ENCODE measurements at regions not wholly inside any gene's neighbourhood (a gene's known extent, or its start where the extent isn't known, plus 50 kb on each side); places are given as distances from the start of the nearest gene placed in this dataset.

DNA sequence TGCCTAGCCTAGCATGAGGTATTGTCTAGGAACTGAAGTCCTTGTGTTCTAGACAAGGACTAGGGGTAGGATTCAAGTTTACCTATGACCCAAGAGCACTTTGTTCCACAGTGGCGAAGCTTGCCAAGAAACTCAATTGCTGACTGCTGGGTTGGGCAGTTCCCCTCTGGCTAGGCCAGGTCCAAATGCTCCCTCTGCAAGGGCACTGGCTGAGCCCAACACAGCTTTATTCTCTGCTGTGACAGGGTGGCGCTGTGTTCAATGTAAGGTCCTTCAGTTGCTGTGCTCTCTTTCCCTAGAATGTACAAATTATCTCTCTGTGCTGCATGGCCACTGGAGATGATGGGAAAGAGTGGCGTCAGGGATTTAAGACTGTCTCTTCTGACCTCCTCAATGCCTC, 950.8 kb downstream of the HACE1 start:
- TF ChIP-seq CTCF (IDR thresholded peaks at IDR 0.05) (no peak), POLR2A (IDR thresholded peaks at IDR 0.05) (no peak)

Measured in testis (tissue), 2 donors.